B cell (primary cell): ENCODE measurements at regions not wholly inside any gene's neighbourhood (a gene's known extent, or its start where the extent isn't known, plus 50 kb on each side); places are given as distances from the start of the nearest gene placed in this dataset.
"Not testable (repeated sequence)": the region's sequence is repeated elsewhere in the genome, so short reads cannot be mapped to it uniquely, and the experiment has no call there.

ENCODE experiments used
- CTCF ChIP-seq: fragments of 200-600 bp; IDR thresholded peaks from one replicate; pipeline ENCODE4 v1.8.0; 2022; ENCODE audit warnings: antibody characterized with exemption, mild to moderate bottlenecking
- EZH2 ChIP-seq: IDR thresholded peaks from 2 replicates; pipeline ENCODE4 v1.6.1; 2012; ENCODE audit warnings: borderline replicate concordance, low read depth, mild to moderate bottlenecking, moderate library complexity, low read length; ENCODE audit not compliant: insufficient read depth, poor library complexity, severe bottlenecking

- not testable (repeated sequence) for TF ChIP-seq CTCF, EZH2
These were observed 100.6 kb downstream of the TMEM168 start for GRCh38 chr7:112689466-112690177.
